NCI-H1048 (cell line): ENCODE measurements at regions not wholly inside any gene's neighbourhood (a gene's known extent, or its start where the extent isn't known, plus 50 kb on each side); places are given as distances from the start of the nearest gene placed in this dataset.
"Not testable (repeated sequence)": the region's sequence is repeated elsewhere in the genome, so short reads cannot be mapped to it uniquely, and the experiment has no call there.

ENCODE experiments used
- DNase-seq: peaks from one replicate; lab custom pipeline; 2025; lab: John Stamatoyannopoulos, UW

- DNase-seq: no peak
Observed at GRCh38 chr5:58300346-58300895, 159.5 kb downstream of the PLK2 start.

DNA sequence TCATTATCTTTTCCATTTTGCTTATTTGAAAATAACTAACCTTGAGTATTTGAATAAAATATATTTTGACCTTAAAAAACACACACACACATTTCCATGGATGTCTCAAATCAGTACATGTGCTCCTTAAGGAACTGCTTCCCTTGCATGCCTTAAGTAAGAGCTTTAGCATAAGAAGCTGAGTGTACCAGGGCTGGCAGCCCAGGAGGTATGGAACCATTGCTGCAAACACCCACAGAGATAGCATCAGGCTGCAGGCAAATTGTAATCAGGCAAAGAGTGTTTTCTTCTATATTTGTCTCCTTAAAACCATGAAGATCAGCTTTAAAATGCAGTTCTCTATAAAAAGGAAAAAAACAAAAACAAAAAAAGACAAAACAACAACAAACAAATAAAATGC lies 160.6 kb downstream of the PLK2 start:
- DNase-seq: no peak

GRCh38 chr5:58294598-58295305 lies 165.1 kb downstream of the PLK2 start:
- DNase-seq: no peak

DNA sequence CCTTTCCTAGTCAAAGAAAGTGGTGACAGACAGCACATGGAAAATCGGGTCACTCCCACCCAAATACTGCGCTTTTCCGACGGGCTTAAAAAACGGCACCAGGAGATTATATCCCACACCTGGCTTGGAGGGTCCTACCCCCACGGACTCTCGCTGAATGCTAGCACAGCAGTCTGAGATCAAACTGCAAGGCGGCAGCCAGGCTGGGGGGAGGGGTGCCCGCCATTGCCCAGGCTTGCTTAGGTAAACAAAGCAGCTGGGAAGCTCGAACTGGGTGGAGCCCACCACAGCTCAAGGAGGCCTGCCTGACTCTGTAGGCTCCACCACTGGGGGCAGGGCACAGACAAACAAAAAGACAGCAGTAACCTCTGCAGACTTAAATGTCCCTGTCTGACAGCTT lies 171.6 kb downstream of the PLK2 start:
- DNase-seq: not testable (repeated sequence)

DNA sequence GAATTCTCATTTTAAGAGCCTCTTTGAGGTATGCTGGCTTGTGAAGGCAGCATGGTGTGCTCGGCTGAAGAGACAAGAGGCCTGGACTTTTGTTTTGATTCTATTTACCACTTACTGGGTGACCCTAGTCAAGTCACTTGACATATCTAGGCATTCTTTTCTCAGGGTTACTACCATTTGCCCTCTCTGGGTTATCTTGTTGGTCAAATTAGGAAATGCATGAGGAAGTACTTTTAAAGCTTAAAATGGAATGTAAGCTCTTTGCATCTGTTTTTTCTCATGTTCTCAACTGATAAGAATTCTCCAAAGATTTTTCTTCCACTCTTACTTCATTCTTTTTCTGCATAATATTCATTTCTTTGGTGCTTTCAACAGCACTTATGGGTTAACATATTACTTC lies 173.1 kb downstream of the PLK2 start:
- no peak for DNase-seq

DNA sequence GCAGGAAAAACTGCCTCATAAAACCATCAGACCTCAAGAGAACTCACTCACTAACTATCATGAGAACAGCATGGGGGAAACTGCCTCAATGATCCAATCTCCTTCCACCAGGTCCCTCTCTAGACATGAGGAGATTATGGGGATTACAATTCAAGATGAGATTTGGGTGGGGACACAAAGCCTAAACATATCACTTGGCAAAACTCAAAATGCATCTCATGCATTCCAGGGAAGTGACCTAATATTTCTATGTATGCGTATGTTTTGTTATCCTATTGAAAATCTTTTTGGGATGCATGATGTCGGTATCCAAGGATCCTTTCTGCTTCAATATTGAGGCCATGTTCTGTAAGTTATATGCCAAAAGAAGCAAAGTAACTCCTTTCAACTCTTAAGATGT lies 174.0 kb downstream of the PLK2 start:
- DNase-seq: no peak

DNA sequence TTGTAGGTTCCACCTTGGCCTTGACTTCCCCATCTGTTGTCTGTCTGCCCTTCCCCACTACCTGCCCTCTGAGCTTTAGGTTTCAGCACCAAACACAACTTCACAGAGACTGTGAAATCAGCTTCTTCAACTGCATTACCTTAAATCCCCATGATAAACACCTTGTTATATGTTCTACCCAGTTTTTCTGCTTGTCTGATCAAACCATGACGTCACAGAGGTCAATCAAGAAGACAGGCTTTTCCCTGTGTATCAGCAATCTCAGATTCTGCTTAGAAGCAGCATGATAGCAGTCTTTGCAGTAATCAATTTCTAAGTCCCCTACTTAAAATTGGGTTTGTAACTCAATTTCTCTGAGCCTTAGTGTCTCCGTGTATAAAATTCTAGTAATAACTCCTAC lies 175.0 kb downstream of the PLK2 start:
- DNase-seq: no peak

DNA sequence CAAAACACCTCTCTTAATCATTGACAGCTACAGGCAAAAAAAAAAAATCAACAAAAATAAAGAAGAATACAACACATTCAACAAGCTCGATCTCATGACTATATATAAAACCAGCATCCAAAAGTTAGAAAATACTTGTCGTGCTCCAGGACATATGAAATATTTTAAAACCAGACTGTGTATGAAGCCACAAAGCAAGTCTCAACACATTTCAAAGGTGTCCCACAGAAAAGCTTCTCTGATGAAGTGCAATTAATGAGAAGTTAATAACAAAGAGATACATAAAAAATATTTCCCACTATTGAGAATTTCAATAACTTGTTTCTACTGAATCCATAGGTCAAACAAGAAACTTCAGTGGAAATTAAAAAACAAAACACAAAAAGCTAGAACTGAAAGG lies 178.7 kb downstream of the PLK2 start:
- DNase-seq: no peak

DNA sequence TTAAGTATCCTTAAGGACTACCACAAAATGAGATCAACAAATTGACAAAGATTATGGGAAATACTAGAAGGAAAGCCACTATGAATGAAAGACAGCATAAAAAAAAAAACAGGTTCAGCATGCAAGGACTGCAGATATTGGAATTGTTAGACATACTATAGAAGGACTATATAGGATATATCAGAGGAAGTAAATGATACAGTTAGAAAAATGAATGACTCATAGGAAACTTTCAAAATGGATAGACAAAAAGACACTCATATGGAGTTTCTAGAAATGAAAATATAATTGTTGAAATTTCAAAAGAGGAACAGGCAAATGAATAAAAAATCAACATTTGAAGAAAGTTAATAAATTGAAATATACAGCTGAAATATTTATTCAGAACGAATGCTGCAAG lies 180.6 kb downstream of the PLK2 start:
- no peak for DNase-seq

- DNase-seq: no peak
Observed at GRCh38 chr5:58276431-58276830, 183.5 kb downstream of the PLK2 start.

- no peak for DNase-seq
Observed at GRCh38 chr5:58275516-58275915, 184.4 kb downstream of the PLK2 start.

DNA sequence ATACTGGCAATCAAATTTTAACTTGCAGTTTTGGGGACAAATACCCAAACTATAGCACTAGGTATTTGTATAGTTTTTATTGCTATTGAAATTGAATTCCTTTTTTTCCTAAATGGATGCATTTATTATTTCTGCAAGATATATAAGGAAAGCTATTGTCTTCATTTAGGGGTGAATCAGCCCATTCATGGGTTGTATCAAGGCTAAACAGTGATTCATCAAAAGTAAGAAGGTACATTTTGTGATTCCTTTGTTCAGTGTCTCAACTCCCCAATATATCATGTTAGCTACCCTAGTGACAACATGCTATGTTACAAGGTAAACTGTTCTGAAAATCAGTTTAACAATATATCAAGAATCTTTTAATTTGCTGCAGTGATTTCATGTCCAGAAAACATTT lies 185.7 kb downstream of the PLK2 start:
- DNase-seq: no peak

- DNase-seq: no peak
Observed at GRCh38 chr5:58273711-58274110, 186.2 kb downstream of the PLK2 start.

DNA sequence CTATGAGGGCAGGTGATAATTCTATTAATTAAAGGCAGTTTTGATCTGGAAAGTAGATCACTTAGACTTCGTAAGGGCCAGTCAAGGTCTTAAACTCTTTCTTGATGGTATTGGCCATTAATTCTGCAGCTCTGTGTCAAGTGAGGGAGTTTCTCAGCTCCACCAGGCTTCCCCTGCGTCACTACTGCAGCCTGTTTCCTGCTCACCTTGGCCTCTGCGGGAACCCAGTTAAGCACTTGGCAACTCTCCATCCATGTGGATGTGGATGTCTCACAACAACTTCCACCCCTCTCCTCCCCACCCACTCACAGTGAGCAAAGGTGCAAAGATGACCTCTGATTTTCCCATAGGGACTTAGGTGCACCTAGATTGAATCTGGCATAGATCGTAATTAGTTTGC lies 191.6 kb downstream of the PLK2 start:
- DNase-seq: no peak

GRCh38 chr5:58266402-58266801 lies 193.5 kb downstream of the PLK2 start:
- no peak for DNase-seq

GRCh38 chr5:58265246-58265930 lies 194.5 kb downstream of the PLK2 start:
- DNase-seq: no peak

DNA sequence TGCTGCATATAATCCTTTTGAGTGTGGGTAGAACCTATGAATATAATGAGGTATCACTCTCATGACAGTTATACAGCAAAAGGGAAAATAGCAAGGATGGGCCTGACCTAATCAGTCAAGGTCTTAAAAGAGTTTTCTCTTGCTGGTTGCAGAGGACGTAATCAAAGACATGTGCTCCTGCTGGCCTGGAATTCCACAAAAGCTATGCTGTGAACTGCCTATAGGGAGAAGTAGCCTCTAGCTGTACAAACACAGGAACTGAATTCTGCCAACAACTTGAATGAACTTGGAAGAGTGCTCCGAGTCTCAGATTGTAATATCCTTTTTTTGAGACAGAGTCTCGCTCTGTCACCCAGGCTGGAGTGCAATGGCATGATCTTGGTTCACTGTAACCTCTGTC lies 195.6 kb downstream of the PLK2 start:
- DNase-seq: no peak

DNA sequence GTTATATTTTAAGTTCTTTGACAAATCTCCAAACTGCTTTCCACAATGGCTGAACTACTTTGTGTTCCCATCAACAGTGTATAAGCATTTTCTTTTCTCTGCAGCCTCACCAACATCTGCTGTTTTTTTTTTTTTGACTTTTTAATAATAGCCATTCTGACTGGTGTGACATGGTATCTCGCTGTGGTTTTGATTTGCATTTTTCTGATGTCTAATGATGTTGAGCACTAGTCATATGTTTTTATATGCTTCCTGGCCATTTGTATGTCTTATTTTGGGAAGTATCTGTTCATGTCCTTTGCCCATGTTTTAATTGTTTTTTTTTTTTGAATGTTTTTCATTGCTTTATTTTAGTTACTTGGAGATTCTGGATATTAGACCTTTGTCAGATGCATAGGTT lies 196.6 kb downstream of the PLK2 start:
- DNase-seq: no peak

DNA sequence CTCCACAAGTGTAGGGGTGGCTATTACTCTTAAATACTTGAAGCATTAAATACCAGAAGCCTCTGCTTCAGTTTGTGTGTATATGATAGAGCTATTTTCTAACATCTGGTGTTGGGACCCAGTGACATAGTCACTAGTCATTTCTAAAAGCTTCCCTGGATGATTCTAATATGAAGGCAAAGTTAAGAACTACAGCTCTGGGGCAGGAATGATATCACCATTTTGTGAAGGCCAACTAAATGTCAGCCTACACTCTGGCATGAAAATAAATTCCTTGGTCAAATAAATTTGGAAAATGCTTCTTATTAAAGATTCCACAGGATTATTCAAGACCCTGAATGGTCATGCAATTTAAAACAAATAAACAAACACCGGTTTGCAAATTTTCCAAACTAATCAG lies 197.7 kb downstream of the PLK2 start:
- no peak for DNase-seq

DNA sequence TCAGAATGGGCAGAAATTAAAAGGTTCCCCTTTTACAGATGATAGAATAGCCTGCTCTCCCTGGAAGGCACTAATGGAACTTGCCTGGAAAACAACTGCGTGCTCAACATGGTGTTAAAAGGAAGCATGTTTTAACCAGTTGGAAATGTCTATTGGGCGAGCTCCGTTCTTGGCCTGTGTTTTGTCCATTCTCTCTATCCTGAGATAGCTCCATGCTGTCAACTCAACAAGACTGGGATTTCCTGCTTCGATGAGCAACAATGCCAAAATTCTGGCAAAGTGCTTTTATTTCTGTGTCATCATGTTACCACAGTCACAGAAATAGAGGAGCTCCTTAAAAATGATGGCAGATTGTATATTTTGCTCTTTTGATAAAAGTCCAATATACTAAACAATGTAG lies 198.3 kb downstream of the PLK2 start:
- no peak for DNase-seq

GRCh38 chr5:58260243-58260642 lies 199.6 kb downstream of the PLK2 start:
- no peak for DNase-seq

GRCh38 chr5:58259685-58260152 lies 200.2 kb downstream of the PLK2 start:
- DNase-seq: peak; percentile 10

GRCh38 chr5:58258984-58259684 lies 200.8 kb downstream of the PLK2 start:
- no peak for DNase-seq
